Neural cell (in vitro differentiated cells): ENCODE measurements at regions not wholly inside any gene's neighbourhood (a gene's known extent, or its start where the extent isn't known, plus 50 kb on each side); places are given as distances from the start of the nearest gene placed in this dataset.

Experiments
- H2AFZ ChIP-seq: fragments of 200-600, 300-800 bp; sonication (generic), shearing (Covaris generic); 2 replicates; pipeline ENCODE4 v1.6.0; 2014; ENCODE audit warnings: low read depth, mild to moderate bottlenecking, antibody characterized with exemption, low read length, moderate library complexity
- H3F3A ChIP-seq: fragments of 200-600 bp; shearing (Covaris generic); 2 replicates; pipeline ENCODE4 v1.6.1; 2016; ENCODE audit warnings: mild to moderate bottlenecking, moderate library complexity, mixed read lengths, antibody characterized with exemption, low read length; ENCODE audit not compliant: insufficient read depth, poor library complexity, severe bottlenecking
- H3K27ac ChIP-seq: fragments of 200-600, 300-800 bp; sonication (generic), shearing (Covaris generic); 2 replicates; pipeline ENCODE4 v1.5.1; 2014; ENCODE audit warnings: mild to moderate bottlenecking, low read length, moderate library complexity
- H3K27me3 ChIP-seq: fragments of 300-800, 200-600 bp; sonication (generic), shearing (Covaris generic); 2 replicates; pipeline ENCODE4 v1.6.0; 2014; ENCODE audit warnings: mild to moderate bottlenecking, low read depth, low read length, moderate library complexity; ENCODE audit not compliant: insufficient read depth
- H3K36me3 ChIP-seq: fragments of 300-800, 200-600 bp; sonication (generic), shearing (Covaris generic); 2 replicates; pipeline ENCODE4 v1.5.1; 2014; ENCODE audit warnings: mild to moderate bottlenecking, antibody characterized with exemption, low read length, moderate library complexity; ENCODE audit not compliant: insufficient read depth
- H3K4me2 ChIP-seq: fragments of 300-800, 200-600 bp; sonication (generic), shearing (Covaris generic); 2 replicates; pipeline ENCODE4 v1.6.0; 2014; ENCODE audit warnings: mild to moderate bottlenecking, low read length
- H3K4me3 ChIP-seq: fragments of 300-800, 200-600 bp; sonication (generic), shearing (Covaris generic); 2 replicates; pipeline ENCODE4 v1.5.1; 2014; ENCODE audit warnings: mild to moderate bottlenecking, low read length, moderate library complexity
- H3K79me2 ChIP-seq: fragments of 200-600 bp; shearing (Covaris generic); replicated peaks from 2 replicates; pipeline ENCODE4 v1.6.0; 2014; ENCODE audit warnings: mild to moderate bottlenecking, low read length, moderate library complexity; ENCODE audit not compliant: insufficient read depth
- H3K9ac ChIP-seq: fragments of 300-800, 200-600 bp; sonication (generic), shearing (Covaris generic); 2 replicates; pipeline ENCODE4 v1.6.1; 2016; ENCODE audit warnings: mild to moderate bottlenecking, low read length, mixed read lengths
- H3K9me2 ChIP-seq: fragments of 200-600 bp; shearing (Covaris generic); 2 replicates; pipeline ENCODE4 v1.6.1; 2016; ENCODE audit warnings: mild to moderate bottlenecking, low read length, mixed read lengths; ENCODE audit not compliant: insufficient read depth
- H3K9me3 ChIP-seq: fragments of 200-600, 300-800 bp; sonication (generic), shearing (Covaris generic); 2 replicates; pipeline ENCODE4 v1.6.1; 2016; ENCODE audit warnings: mild to moderate bottlenecking, mixed run types, low read length, moderate library complexity, mixed read lengths
- H4K20me1 ChIP-seq: fragments of 200-600 bp; shearing (Covaris generic); 2 replicates; pipeline ENCODE4 v1.6.1; 2016; ENCODE audit warnings: mild to moderate bottlenecking, mixed run types; ENCODE audit not compliant: insufficient read depth
- CTCF ChIP-seq: fragments of 450-650 bp; IDR thresholded peaks from 2 replicates; pipeline ENCODE4 v1.5.1; 2014; ENCODE audit warnings: antibody characterized with exemption, mild to moderate bottlenecking, moderate library complexity; ENCODE audit not compliant: poor library complexity, severe bottlenecking
- EP300 ChIP-seq: fragments of 450-650 bp; conservative IDR thresholded peaks from 2 replicates; pipeline ENCODE4 v1.6.1; 2014; ENCODE audit warnings: antibody characterized with exemption, mild to moderate bottlenecking, moderate library complexity; ENCODE audit not compliant: poor library complexity, severe bottlenecking
- EZH2 ChIP-seq: fragments of 200-600, 300-800 bp; shearing (Covaris generic), sonication (generic); IDR thresholded peaks from 2 replicates; pipeline ENCODE4 v1.6.1; 2014; ENCODE audit warnings: antibody characterized with exemption, low read length, borderline replicate concordance, mild to moderate bottlenecking; ENCODE audit not compliant: insufficient read depth, poor library complexity, severe bottlenecking
- MXI1 ChIP-seq: fragments of 450-650 bp; conservative IDR thresholded peaks from 2 replicates; pipeline ENCODE4 v1.6.1; 2014; ENCODE audit warnings: antibody characterized with exemption, mild to moderate bottlenecking; ENCODE audit not compliant: poor library complexity, severe bottlenecking
- POLR2AphosphoS5 ChIP-seq: IDR thresholded peaks from 2 replicates; pipeline ENCODE4 v1.6.1; 2012
- RAD21 ChIP-seq: fragments of 450-650 bp; conservative IDR thresholded peaks from 2 replicates; pipeline ENCODE4 v1.6.1; 2014; ENCODE audit warnings: antibody characterized with exemption, mild to moderate bottlenecking, moderate library complexity
- REST ChIP-seq: IDR thresholded peaks from 2 replicates; pipeline ENCODE4 v1.6.1; 2012; ENCODE audit warnings: borderline replicate concordance
- SMC3 ChIP-seq: fragments of 450-650 bp; conservative IDR thresholded peaks from 2 replicates; pipeline ENCODE4 v1.6.1; 2014; ENCODE audit warnings: antibody characterized with exemption, mild to moderate bottlenecking, moderate library complexity; ENCODE audit not compliant: poor library complexity
- TAF1 ChIP-seq: IDR thresholded peaks from 2 replicates; pipeline ENCODE4 v1.6.1; 2012; ENCODE audit warnings: low read depth

- no peaks in the 10 kb centered on the region for H3K9me2 ChIP-seq
- H3K27ac ChIP-seq: no peak overlapping the region
- no peaks in the 10 kb centered on the region for H3K36me3 ChIP-seq
- no peaks in the 10 kb centered on the region for H3K9me3 ChIP-seq
- no peak overlapping the region for H2AFZ ChIP-seq
- H3K79me2 ChIP-seq: no peaks in the 10 kb centered on the region
- TF ChIP-seq RAD21 (no peak), SMC3 (no peak), REST (no peak), CTCF (no peak), MXI1 (no peak), EZH2 (no peak), TAF1 (no peak), EP300 (no peak), POLR2AphosphoS5 (no peak)
- no peak overlapping the region for H3K4me2 ChIP-seq
- H3K4me3 ChIP-seq: no peak overlapping the region
- H3K27me3 ChIP-seq: no peaks in the 10 kb centered on the region
- no peaks in the 10 kb centered on the region for H4K20me1 ChIP-seq
- no peak overlapping the region for H3K9ac ChIP-seq
- H3F3A ChIP-seq: no peaks in the 10 kb centered on the region
Measured at GRCh38 chr20:9909167-9909566, 70.3 kb upstream of the PAK5 start.

GRCh38 chr20:9903048-9903655 is 64.3 kb upstream of the PAK5 start:
- TF ChIP-seq MXI1: no peak
- TF ChIP-seq CTCF: peak; percentile 34
- H3K9me3 ChIP-seq: no peaks in the 10 kb centered on the region
- no peak overlapping the region for H3K27ac ChIP-seq
- H2AFZ ChIP-seq: no peak overlapping the region
- H3K9ac ChIP-seq: no peak overlapping the region
- no peak overlapping the region for H3K4me3 ChIP-seq
- H3K79me2 ChIP-seq: no peaks in the 10 kb centered on the region
- H3F3A ChIP-seq: no peaks in the 10 kb centered on the region
- H3K27me3 ChIP-seq: no peaks in the 10 kb centered on the region
- no peaks in the 10 kb centered on the region for H3K9me2 ChIP-seq
- H3K4me2 ChIP-seq: no peak overlapping the region
- H3K36me3 ChIP-seq: no peaks in the 10 kb centered on the region
- no peaks in the 10 kb centered on the region for H4K20me1 ChIP-seq
